Activated CD4-positive, alpha-beta memory T cell treated with anti-CD3 and anti-CD28 coated beads for 36 hours (primary cell): ENCODE measurements at regions not wholly inside any gene's neighbourhood (a gene's known extent, or its start where the extent isn't known, plus 50 kb on each side); places are given as distances from the start of the nearest gene placed in this dataset.

Source experiments
- CTCF ChIA-PET: fragments of 350-600 bp; sonication (Branson Sonifier 250); formaldehyde crosslinking; loops from one replicate; lab custom pipeline; 2021; ENCODE audit warnings: antibody characterized with exemption, inconsistent platforms; lab: Charles Lee
- POLR2A ChIA-PET: fragments of 350-600 bp; sonication (Branson Sonifier 250); formaldehyde crosslinking; loops from one replicate; lab custom pipeline; 2021; ENCODE audit warnings: antibody characterized with exemption; lab: Charles Lee
- DNase-seq: peaks from one replicate; pipeline ENCODE4 v3.0.0-alpha.2; 2020
- H3K27ac Mint-ChIP-seq: one replicate; pipeline ENCODE4 v1.8.0; 2021; ENCODE audit warnings: mixed read lengths
- H3K27me3 Mint-ChIP-seq: one replicate; pipeline ENCODE4 v1.8.0; 2021; ENCODE audit warnings: mixed read lengths
- H3K36me3 Mint-ChIP-seq: one replicate; pipeline ENCODE4 v1.8.0; 2021; ENCODE audit warnings: mixed read lengths
- H3K4me1 Mint-ChIP-seq: one replicate; pipeline ENCODE4 v1.8.0; 2021; ENCODE audit warnings: low read depth, mixed read lengths
- H3K4me3 Mint-ChIP-seq: one replicate; pipeline ENCODE4 v1.8.0; 2021; ENCODE audit warnings: mild to moderate bottlenecking, mixed read lengths
- H3K9me3 Mint-ChIP-seq: one replicate; pipeline ENCODE4 v1.8.0; 2021; ENCODE audit warnings: mixed read lengths
- intact Hi-C: fragments of 100-400 bp; cut with micrococcal nuclease; formaldehyde crosslinking; loops from one replicate; pipeline ENCODE4 v1.15.1; 2023

GRCh38 chr12:107529991-107530390 lies 155.6 kb upstream of the PWP1 start:
- intact Hi-C loops: no loop called here
- POLR2A ChIA-PET: no interaction called here
- DNase-seq: no peak
- no peak overlapping the region for H3K4me3 Mint-ChIP-seq
- peaks cover 15% of the 10 kb centered on the region for H3K36me3 Mint-ChIP-seq
- CTCF ChIA-PET: no interaction called here
- H3K4me1 Mint-ChIP-seq: peaks cover 4% of the 10 kb centered on the region
- no peaks in the 10 kb centered on the region for H3K27me3 Mint-ChIP-seq
- no peak overlapping the region for H3K27ac Mint-ChIP-seq
- H3K9me3 Mint-ChIP-seq: peaks cover 14% of the 10 kb centered on the region

- Mint-ChIP-seq H3K27ac (no peak overlapping the region), H3K36me3 (peaks cover 15% of the 10 kb centered on the region), H3K9me3 (peaks cover 14% of the 10 kb centered on the region), H3K4me1 (peaks cover 4% of the 10 kb centered on the region), H3K27me3 (no peaks in the 10 kb centered on the region), H3K4me3 (no peak overlapping the region)
- ChIA-PET CTCF (no interaction called here), POLR2A (no interaction called here)
- no peak for DNase-seq
- intact Hi-C loops: no loop called here
Observed at GRCh38 chr12:107530701-107531100, 154.9 kb upstream of the PWP1 start.

GRCh38 chr12:107533218-107533617 lies 152.4 kb upstream of the PWP1 start:
- ChIA-PET POLR2A (no interaction called here), CTCF (no interaction called here)
- no peaks in the 10 kb centered on the region for H3K27me3 Mint-ChIP-seq
- peaks cover 12% of the 10 kb centered on the region for H3K36me3 Mint-ChIP-seq
- H3K9me3 Mint-ChIP-seq: peaks cover 14% of the 10 kb centered on the region
- no peak for DNase-seq
- intact Hi-C loops: no loop called here
- H3K4me3 Mint-ChIP-seq: no peak overlapping the region
- no peak overlapping the region for H3K27ac Mint-ChIP-seq
- H3K4me1 Mint-ChIP-seq: peaks cover 6% of the 10 kb centered on the region

- Mint-ChIP-seq H3K4me3 (no peak overlapping the region), H3K4me1 (peaks cover 10% of the 10 kb centered on the region), H3K9me3 (peaks cover 13% of the 10 kb centered on the region), H3K27me3 (no peaks in the 10 kb centered on the region), H3K36me3 (peaks cover 10% of the 10 kb centered on the region), H3K27ac (no peak overlapping the region)
- ChIA-PET POLR2A (no interaction called here), CTCF (no interaction called here)
- no peak for DNase-seq
- intact Hi-C loops: no loop called here
Observed at GRCh38 chr12:107536613-107537012, 149.0 kb upstream of the PWP1 start.

GRCh38 chr12:107537464-107538119 lies 148.0 kb upstream of the PWP1 start:
- ChIA-PET POLR2A (no interaction called here), CTCF (no interaction called here)
- Mint-ChIP-seq H3K9me3 (peaks cover 5% of the 10 kb centered on the region), H3K4me3 (no peak overlapping the region), H3K36me3 (peaks cover 2% of the 10 kb centered on the region), H3K4me1 (peaks cover 10% of the 10 kb centered on the region), H3K27ac (no peak overlapping the region), H3K27me3 (no peaks in the 10 kb centered on the region)
- no peak for DNase-seq
- intact Hi-C loops: no loop called here

GRCh38 chr12:107539196-107539939 lies 146.2 kb upstream of the PWP1 start:
- no peak for DNase-seq
- H3K9me3 Mint-ChIP-seq: no peaks in the 10 kb centered on the region
- intact Hi-C loops: no loop called here
- ChIA-PET CTCF (interaction anchor here (0.7 to 1.5 kb wide), 2 partner anchors 68 to 408 kb away, joined by 3 read pairs; no protein-coding TSS in a partner anchor), POLR2A (no interaction called here)
- no peaks in the 10 kb centered on the region for H3K27me3 Mint-ChIP-seq
- H3K36me3 Mint-ChIP-seq: no peaks in the 10 kb centered on the region
- no peak overlapping the region for H3K27ac Mint-ChIP-seq
- H3K4me3 Mint-ChIP-seq: no peak overlapping the region
- peaks cover 6% of the 10 kb centered on the region for H3K4me1 Mint-ChIP-seq

GRCh38 chr12:107541001-107541705 lies 144.4 kb upstream of the PWP1 start:
- intact Hi-C loops: no loop called here
- Mint-ChIP-seq H3K9me3 (no peaks in the 10 kb centered on the region), H3K36me3 (peaks cover 5% of the 10 kb centered on the region), H3K4me1 (peaks cover 6% of the 10 kb centered on the region), H3K4me3 (no peak overlapping the region), H3K27me3 (no peaks in the 10 kb centered on the region), H3K27ac (no peak overlapping the region)
- ChIA-PET POLR2A (no interaction called here), CTCF (interaction anchor here (1.1 kb wide), 1 partner anchor 409 kb away, joined by 3 read pairs; no protein-coding TSS in a partner anchor)
- DNase-seq: no peak

GRCh38 chr12:107543416-107543815 lies 142.2 kb upstream of the PWP1 start:
- H3K27ac Mint-ChIP-seq: no peak overlapping the region
- ChIA-PET POLR2A (no interaction called here), CTCF (no interaction called here)
- H3K36me3 Mint-ChIP-seq: peaks cover 13% of the 10 kb centered on the region
- H3K4me3 Mint-ChIP-seq: no peak overlapping the region
- H3K4me1 Mint-ChIP-seq: peaks cover 4% of the 10 kb centered on the region
- H3K27me3 Mint-ChIP-seq: no peaks in the 10 kb centered on the region
- no peaks in the 10 kb centered on the region for H3K9me3 Mint-ChIP-seq
- no peak for DNase-seq
- intact Hi-C loops: no loop called here

- H3K4me3 Mint-ChIP-seq: no peak overlapping the region
- H3K4me1 Mint-ChIP-seq: peaks cover 4% of the 10 kb centered on the region
- ChIA-PET CTCF (no interaction called here), POLR2A (no interaction called here)
- H3K36me3 Mint-ChIP-seq: peaks cover 13% of the 10 kb centered on the region
- H3K9me3 Mint-ChIP-seq: no peaks in the 10 kb centered on the region
- intact Hi-C loops: no loop called here
- DNase-seq: no peak
- H3K27me3 Mint-ChIP-seq: no peaks in the 10 kb centered on the region
- no peak overlapping the region for H3K27ac Mint-ChIP-seq
Observed at GRCh38 chr12:107543841-107544240, 141.8 kb upstream of the PWP1 start.

- DNase-seq: no peak
- Mint-ChIP-seq H3K27me3 (no peaks in the 10 kb centered on the region), H3K4me1 (peaks cover 4% of the 10 kb centered on the region), H3K36me3 (peaks cover 13% of the 10 kb centered on the region), H3K4me3 (no peak overlapping the region), H3K27ac (no peak overlapping the region), H3K9me3 (no peaks in the 10 kb centered on the region)
- ChIA-PET CTCF (no interaction called here), POLR2A (no interaction called here)
- intact Hi-C loops: no loop called here
Observed at GRCh38 chr12:107544937-107545336, 140.7 kb upstream of the PWP1 start.

GRCh38 chr12:107545737-107546353 lies 139.8 kb upstream of the PWP1 start:
- no peak overlapping the region for H3K27ac Mint-ChIP-seq
- H3K27me3 Mint-ChIP-seq: no peaks in the 10 kb centered on the region

GRCh38 chr12:107547389-107547788 lies 138.2 kb upstream of the PWP1 start:
- Mint-ChIP-seq H3K9me3 (no peaks in the 10 kb centered on the region), H3K27me3 (no peaks in the 10 kb centered on the region), H3K27ac (no peak overlapping the region), H3K4me3 (no peak overlapping the region), H3K4me1 (no peaks in the 10 kb centered on the region), H3K36me3 (peaks cover 13% of the 10 kb centered on the region)
- intact Hi-C loops: no loop called here
- no peak for DNase-seq
- CTCF ChIA-PET: interaction anchor here (0.8 to 1.3 kb wide), 2 partner anchors 10 to 60 kb away, joined by 3 read pairs; no protein-coding TSS in a partner anchor
- POLR2A ChIA-PET: no interaction called here

More at GRCh38 chr12:107545737-107546353, 139.8 kb upstream of the PWP1 start:
- CTCF ChIA-PET: no interaction called here
- POLR2A ChIA-PET: no interaction called here
- Mint-ChIP-seq H3K36me3 (peaks cover 13% of the 10 kb centered on the region), H3K9me3 (no peaks in the 10 kb centered on the region), H3K4me3 (no peak overlapping the region), H3K4me1 (peaks cover 3% of the 10 kb centered on the region)
- intact Hi-C loops: no loop called here
- DNase-seq: no peak
